Mucosa of descending colon (tissue), 3 donors: ENCODE measurements at regions not wholly inside any gene's neighbourhood (a gene's known extent, or its start where the extent isn't known, plus 50 kb on each side); places are given as distances from the start of the nearest gene placed in this dataset.

Source experiments
- ATAC-seq: fragments of 200-7000 bp; cut with Tn5 transposase; one replicate; pipeline ENCODE4 v1.9.1; 2020; ENCODE audit warnings: mild to moderate bottlenecking, moderate library complexity
- DNase-seq, 3 donors: peaks; one replicate each; pipeline ENCODE4 v3.0.0-alpha.2; 2020
- H3K36me3 ChIP-seq: fragments of 200-600 bp; one replicate; pipeline ENCODE4 v1.8.0; 2021; ENCODE audit warnings: low read depth, mild to moderate bottlenecking
- H3K4me1 ChIP-seq: fragments of 200-600 bp; one replicate; pipeline ENCODE4 v1.8.0; 2021; ENCODE audit warnings: low read depth, mild to moderate bottlenecking
- H3K4me3 ChIP-seq: fragments of 200-600 bp; one replicate; pipeline ENCODE4 v1.8.0; 2021; ENCODE audit warnings: mild to moderate bottlenecking
- H3K9me3 ChIP-seq: fragments of 200-600 bp; one replicate; pipeline ENCODE4 v1.8.0; 2021; ENCODE audit warnings: mild to moderate bottlenecking
- CTCF ChIP-seq: fragments of 200-600 bp; IDR thresholded peaks from one replicate; pipeline ENCODE4 v1.8.0; 2022; ENCODE audit warnings: antibody characterized with exemption, mild to moderate bottlenecking
- intact Hi-C, 2 donors: fragments of 100-400 bp; cut with DNase I in 1 of 2; cut with micrococcal nuclease in 1 of 2; formaldehyde crosslinking; loops; one replicate each; pipeline versions ENCODE4 v1.11.0 to v1.11.1; 2022; cut with DNase I, micrococcal nuclease
- donor health status: DM: no; HTN: no; CAD: no; lungs with moderate emphysema.
- donor health status: DM: no; HTN: no; CAD: no.
- donor health status: DM: no; HTN: yes; CAD: no.

- Histone ChIP-seq H3K4me1 (no peaks in the 10 kb centered on the region), H3K36me3 (no peaks in the 10 kb centered on the region), H3K9me3 (no peaks in the 10 kb centered on the region), H3K4me3 (no peak overlapping the region)
- no peak for TF ChIP-seq CTCF
- intact Hi-C loops: no loop called here
- ATAC-seq: no peak
- DNase-seq: no peak
These were observed 530.8 kb downstream of the SOX2 start for GRCh38 chr3:182242489-182242942.

GRCh38 chr3:182243625-182244024, 531.9 kb downstream of the SOX2 start:
- DNase-seq (no peak), ATAC-seq (no peak)
- Histone ChIP-seq H3K4me3 (no peak overlapping the region), H3K4me1 (no peaks in the 10 kb centered on the region), H3K36me3 (no peaks in the 10 kb centered on the region), H3K9me3 (no peaks in the 10 kb centered on the region)
- no peak for TF ChIP-seq CTCF
- intact Hi-C loops: no loop called here

- H3K4me1 ChIP-seq: no peaks in the 10 kb centered on the region
- ATAC-seq (peak; percentile 66), DNase-seq (peak in 1 of 3 donors; percentile 31)
- intact Hi-C loops: no loop called here
- no peaks in the 10 kb centered on the region for H3K36me3 ChIP-seq
- no peaks in the 10 kb centered on the region for H3K9me3 ChIP-seq
- H3K4me3 ChIP-seq: no peak overlapping the region
- TF ChIP-seq CTCF: no peak
These were observed 532.7 kb downstream of the SOX2 start for GRCh38 chr3:182244222-182244971.

- no peaks in the 10 kb centered on the region for H3K9me3 ChIP-seq
- DNase-seq (no peak), ATAC-seq (no peak)
- H3K36me3 ChIP-seq: no peaks in the 10 kb centered on the region
- H3K4me1 ChIP-seq: no peaks in the 10 kb centered on the region
- intact Hi-C loops: no loop called here
- H3K4me3 ChIP-seq: no peak overlapping the region
- TF ChIP-seq CTCF: no peak
These were observed 533.3 kb downstream of the SOX2 start for GRCh38 chr3:182245059-182245458.

- Histone ChIP-seq H3K4me1 (no peaks in the 10 kb centered on the region), H3K36me3 (no peaks in the 10 kb centered on the region), H3K9me3 (no peaks in the 10 kb centered on the region), H3K4me3 (no peak overlapping the region)
- no peak for DNase-seq
- ATAC-seq: no peak
- intact Hi-C loops: no loop called here
- TF ChIP-seq CTCF: no peak
These were observed 535.1 kb downstream of the SOX2 start for GRCh38 chr3:182246870-182247269.
